ENCODE measurements at regions not wholly inside any gene's neighbourhood (a gene's known extent, or its start where the extent isn't known, plus 50 kb on each side); places are given as distances from the start of the nearest gene placed in this dataset.

- Mint-ChIP-seq H3K4me1 (ENCODE audit: unreplicated experiment) (no peaks in the 10 kb centered on the region), H3K9me3 (peaks cover 6% of the 10 kb centered on the region), H3K4me3 (no peak overlapping the region), H3K27ac (no peak overlapping the region), H3K36me3 (no peaks in the 10 kb centered on the region), H3K27me3 (no peaks in the 10 kb centered on the region)
- DNase-seq (ENCODE audit: extremely low spot score, unreplicated experiment) = no peak
- TF ChIP-seq CTCF (conservative IDR thresholded peaks at IDR 0.05) = no peak
Observed at GRCh38 chr1:199466961-199467360, 560.5 kb upstream of the NR5A2 start.

- Mint-ChIP-seq H3K4me1 (ENCODE audit: unreplicated experiment) (no peaks in the 10 kb centered on the region), H3K36me3 (no peaks in the 10 kb centered on the region), H3K27ac (no peak overlapping the region), H3K9me3 (no peaks in the 10 kb centered on the region), H3K4me3 (no peak overlapping the region), H3K27me3 (no peaks in the 10 kb centered on the region)
- no peak for DNase-seq (ENCODE audit: extremely low spot score, unreplicated experiment)
- TF ChIP-seq CTCF (conservative IDR thresholded peaks at IDR 0.05) = no peak
Observed at GRCh38 chr1:199472018-199472417, 555.5 kb upstream of the NR5A2 start.

GRCh38 chr1:199472978-199473377 is 554.5 kb upstream of the NR5A2 start:
- no peaks in the 10 kb centered on the region for H3K36me3 Mint-ChIP-seq
- H3K27ac Mint-ChIP-seq = no peak overlapping the region
- H3K4me1 Mint-ChIP-seq (ENCODE audit: unreplicated experiment) = no peaks in the 10 kb centered on the region
- TF ChIP-seq CTCF (conservative IDR thresholded peaks at IDR 0.05) = no peak
- H3K9me3 Mint-ChIP-seq = no peaks in the 10 kb centered on the region
- H3K4me3 Mint-ChIP-seq = no peak overlapping the region
- DNase-seq (ENCODE audit: extremely low spot score, unreplicated experiment) = no peak
- H3K27me3 Mint-ChIP-seq = no peaks in the 10 kb centered on the region

- no peak overlapping the region for H3K4me3 Mint-ChIP-seq
- no peaks in the 10 kb centered on the region for H3K36me3 Mint-ChIP-seq
- H3K9me3 Mint-ChIP-seq = no peaks in the 10 kb centered on the region
- no peaks in the 10 kb centered on the region for H3K4me1 Mint-ChIP-seq (ENCODE audit: unreplicated experiment)
- H3K27me3 Mint-ChIP-seq = no peaks in the 10 kb centered on the region
- no peak for TF ChIP-seq CTCF (conservative IDR thresholded peaks at IDR 0.05)
- no peak overlapping the region for H3K27ac Mint-ChIP-seq
- no peak for DNase-seq (ENCODE audit: extremely low spot score, unreplicated experiment)
Observed at GRCh38 chr1:199474738-199475137, 552.8 kb upstream of the NR5A2 start.

GRCh38 chr1:199482426-199482825 is 545.1 kb upstream of the NR5A2 start:
- Mint-ChIP-seq H3K27me3 (no peaks in the 10 kb centered on the region), H3K27ac (no peak overlapping the region), H3K4me3 (no peak overlapping the region), H3K36me3 (no peaks in the 10 kb centered on the region), H3K9me3 (no peaks in the 10 kb centered on the region), H3K4me1 (ENCODE audit: unreplicated experiment) (no peaks in the 10 kb centered on the region)
- no peak for TF ChIP-seq CTCF (conservative IDR thresholded peaks at IDR 0.05)
- DNase-seq (ENCODE audit: extremely low spot score, unreplicated experiment) = no peak

GRCh38 chr1:199489594-199489993 is 537.9 kb upstream of the NR5A2 start:
- no peak overlapping the region for H3K4me3 Mint-ChIP-seq
- H3K9me3 Mint-ChIP-seq = no peaks in the 10 kb centered on the region
- no peak for DNase-seq (ENCODE audit: extremely low spot score, unreplicated experiment)
- H3K27ac Mint-ChIP-seq = no peak overlapping the region
- no peaks in the 10 kb centered on the region for H3K36me3 Mint-ChIP-seq
- H3K4me1 Mint-ChIP-seq (ENCODE audit: unreplicated experiment) = peaks cover 6% of the 10 kb centered on the region
- H3K27me3 Mint-ChIP-seq = no peaks in the 10 kb centered on the region
- no peak for TF ChIP-seq CTCF (conservative IDR thresholded peaks at IDR 0.05)

Data from type B pancreatic cell (in vitro differentiated cells).